ENCODE measurements at regions not wholly inside any gene's neighbourhood (a gene's known extent, or its start where the extent isn't known, plus 50 kb on each side); places are given as distances from the start of the nearest gene placed in this dataset.

- H3K27me3 ChIP-seq (ENCODE audit: control insufficient read depth, insufficient read depth, low read length) = no peaks in the 10 kb centered on the region
- H3K36me3 ChIP-seq (ENCODE audit: control insufficient read depth, insufficient read depth, low read length) = no peaks in the 10 kb centered on the region
- TF ChIP-seq CTCF (IDR thresholded peaks at IDR 0.05; ENCODE audit: insufficient read depth, low read length, poor library complexity, severe bottlenecking) = no peak
- no peak overlapping the region for H3K4me3 ChIP-seq (ENCODE audit: low read depth, low read length)
- DNase-seq (ENCODE audit: low read depth) = no peak
Observed at GRCh38 chr13:76759877-76760276, 126.3 kb downstream of the KCTD12 start.

GRCh38 chr13:76758738-76759137 lies 127.5 kb downstream of the KCTD12 start:
- no peaks in the 10 kb centered on the region for H3K27me3 ChIP-seq (ENCODE audit: control insufficient read depth, insufficient read depth, low read length)
- DNase-seq (ENCODE audit: low read depth) = no peak
- no peak for TF ChIP-seq CTCF (IDR thresholded peaks at IDR 0.05; ENCODE audit: insufficient read depth, low read length, poor library complexity, severe bottlenecking)
- no peaks in the 10 kb centered on the region for H3K36me3 ChIP-seq (ENCODE audit: control insufficient read depth, insufficient read depth, low read length)
- no peak overlapping the region for H3K4me3 ChIP-seq (ENCODE audit: low read depth, low read length)

GRCh38 chr13:76758257-76758656 lies 127.9 kb downstream of the KCTD12 start:
- DNase-seq (ENCODE audit: low read depth) = no peak
- no peaks in the 10 kb centered on the region for H3K36me3 ChIP-seq (ENCODE audit: control insufficient read depth, insufficient read depth, low read length)
- TF ChIP-seq CTCF (IDR thresholded peaks at IDR 0.05; ENCODE audit: insufficient read depth, low read length, poor library complexity, severe bottlenecking) = no peak
- H3K27me3 ChIP-seq (ENCODE audit: control insufficient read depth, insufficient read depth, low read length) = no peaks in the 10 kb centered on the region
- H3K4me3 ChIP-seq (ENCODE audit: low read depth, low read length) = no peak overlapping the region

GRCh38 chr13:76756451-76756850 lies 129.8 kb downstream of the KCTD12 start:
- no peak for DNase-seq (ENCODE audit: low read depth)
- Histone ChIP-seq H3K4me3 (ENCODE audit: low read depth, low read length) (no peak overlapping the region), H3K27me3 (ENCODE audit: control insufficient read depth, insufficient read depth, low read length) (no peaks in the 10 kb centered on the region), H3K36me3 (ENCODE audit: control insufficient read depth, insufficient read depth, low read length) (no peaks in the 10 kb centered on the region)
- no peak for TF ChIP-seq CTCF (IDR thresholded peaks at IDR 0.05; ENCODE audit: insufficient read depth, low read length, poor library complexity, severe bottlenecking)

GRCh38 chr13:76754414-76754813 lies 131.8 kb downstream of the KCTD12 start:
- no peak for DNase-seq (ENCODE audit: low read depth)
- no peak for TF ChIP-seq CTCF (IDR thresholded peaks at IDR 0.05; ENCODE audit: insufficient read depth, low read length, poor library complexity, severe bottlenecking)
- H3K4me3 ChIP-seq (ENCODE audit: low read depth, low read length) = no peak overlapping the region

GRCh38 chr13:76751278-76751677 lies 134.9 kb downstream of the KCTD12 start:
- no peaks in the 10 kb centered on the region for H3K27me3 ChIP-seq (ENCODE audit: control insufficient read depth, insufficient read depth, low read length)
- no peak for TF ChIP-seq CTCF (IDR thresholded peaks at IDR 0.05; ENCODE audit: insufficient read depth, low read length, poor library complexity, severe bottlenecking)
- no peak overlapping the region for H3K4me3 ChIP-seq (ENCODE audit: low read depth, low read length)
- no peaks in the 10 kb centered on the region for H3K36me3 ChIP-seq (ENCODE audit: control insufficient read depth, insufficient read depth, low read length)
- DNase-seq (ENCODE audit: low read depth) = no peak

More at GRCh38 chr13:76754414-76754813, 131.8 kb downstream of the KCTD12 start:
- Histone ChIP-seq H3K36me3 (ENCODE audit: control insufficient read depth, insufficient read depth, low read length) (no peaks in the 10 kb centered on the region), H3K27me3 (ENCODE audit: control insufficient read depth, insufficient read depth, low read length) (no peaks in the 10 kb centered on the region)

Measured in kidney epithelial cell (primary cell).